ENCODE measurements at regions not wholly inside any gene's neighbourhood (a gene's known extent, or its start where the extent isn't known, plus 50 kb on each side); places are given as distances from the start of the nearest gene placed in this dataset.

DNA sequence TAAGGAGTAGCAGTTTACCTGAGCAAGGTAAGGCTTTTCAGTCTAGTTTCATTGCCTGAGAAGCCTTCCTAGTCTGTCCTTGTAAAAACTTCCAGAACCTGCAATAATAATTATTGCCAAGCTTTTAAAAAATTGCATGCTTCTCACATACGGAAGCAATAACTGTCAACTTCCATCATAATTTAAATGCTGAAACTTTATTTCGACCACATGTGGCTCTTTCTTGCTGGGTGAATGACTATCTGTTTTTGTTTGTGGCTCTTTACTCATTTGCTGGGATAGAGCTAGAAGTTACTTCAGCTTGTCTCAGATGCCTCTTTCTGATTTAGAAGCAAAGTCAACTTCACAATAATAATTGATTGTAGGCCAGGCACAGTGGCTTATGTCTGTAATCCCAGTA is 95.9 kb upstream of the COL21A1 start:
- DNase-seq, result no peak
- H3K36me3 Mint-ChIP-seq (ENCODE audit: low read depth), result no peaks in the 10 kb centered on the region
- no peaks in the 10 kb centered on the region for H3K9me3 Mint-ChIP-seq
- peaks cover 3% of the 10 kb centered on the region for H3K4me1 Mint-ChIP-seq
- H3K27me3 Mint-ChIP-seq (ENCODE audit: low read depth, poor library complexity), result no peaks in the 10 kb centered on the region
- H3K4me3 Mint-ChIP-seq, result no peak overlapping the region
- no peak overlapping the region for H3K27ac Mint-ChIP-seq
- TF ChIP-seq, protein P1, sequence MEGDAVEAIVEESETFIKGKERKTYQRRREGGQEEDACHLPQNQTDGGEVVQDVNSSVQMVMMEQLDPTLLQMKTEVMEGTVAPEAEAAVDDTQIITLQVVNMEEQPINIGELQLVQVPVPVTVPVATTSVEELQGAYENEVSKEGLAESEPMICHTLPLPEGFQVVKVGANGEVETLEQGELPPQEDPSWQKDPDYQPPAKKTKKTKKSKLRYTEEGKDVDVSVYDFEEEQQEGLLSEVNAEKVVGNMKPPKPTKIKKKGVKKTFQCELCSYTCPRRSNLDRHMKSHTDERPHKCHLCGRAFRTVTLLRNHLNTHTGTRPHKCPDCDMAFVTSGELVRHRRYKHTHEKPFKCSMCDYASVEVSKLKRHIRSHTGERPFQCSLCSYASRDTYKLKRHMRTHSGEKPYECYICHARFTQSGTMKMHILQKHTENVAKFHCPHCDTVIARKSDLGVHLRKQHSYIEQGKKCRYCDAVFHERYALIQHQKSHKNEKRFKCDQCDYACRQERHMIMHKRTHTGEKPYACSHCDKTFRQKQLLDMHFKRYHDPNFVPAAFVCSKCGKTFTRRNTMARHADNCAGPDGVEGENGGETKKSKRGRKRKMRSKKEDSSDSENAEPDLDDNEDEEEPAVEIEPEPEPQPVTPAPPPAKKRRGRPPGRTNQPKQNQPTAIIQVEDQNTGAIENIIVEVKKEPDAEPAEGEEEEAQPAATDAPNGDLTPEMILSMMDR (IDR thresholded peaks at IDR 0.05), result no peak

DNA sequence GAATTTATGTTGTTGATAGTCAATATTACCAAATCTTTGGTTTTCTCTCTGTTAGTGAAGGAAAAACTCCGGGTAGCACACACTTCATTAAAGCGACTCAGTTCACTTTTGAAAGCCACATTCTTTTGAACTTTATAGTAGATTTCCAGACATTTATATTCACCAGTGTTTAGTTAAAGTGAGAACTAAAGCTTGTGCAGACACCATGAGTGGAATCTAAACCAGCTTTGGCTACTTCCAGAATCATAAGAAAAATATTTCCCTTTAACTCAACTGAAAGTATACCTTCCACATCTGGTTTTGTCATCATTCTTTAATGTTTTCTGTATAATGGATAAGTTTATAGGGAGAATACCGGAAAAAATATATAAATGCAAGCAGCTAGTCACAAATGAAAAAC is 92.1 kb upstream of the COL21A1 start:
- H3K27ac Mint-ChIP-seq, result no peak overlapping the region
- no peaks in the 10 kb centered on the region for H3K36me3 Mint-ChIP-seq (ENCODE audit: low read depth)
- no peak for DNase-seq
- no peaks in the 10 kb centered on the region for H3K4me1 Mint-ChIP-seq
- no peak overlapping the region for H3K4me3 Mint-ChIP-seq
- no peaks in the 10 kb centered on the region for H3K9me3 Mint-ChIP-seq
- no peaks in the 10 kb centered on the region for H3K27me3 Mint-ChIP-seq (ENCODE audit: low read depth, poor library complexity)
- TF ChIP-seq, protein P1 (IDR thresholded peaks at IDR 0.05), result no peak

DNA sequence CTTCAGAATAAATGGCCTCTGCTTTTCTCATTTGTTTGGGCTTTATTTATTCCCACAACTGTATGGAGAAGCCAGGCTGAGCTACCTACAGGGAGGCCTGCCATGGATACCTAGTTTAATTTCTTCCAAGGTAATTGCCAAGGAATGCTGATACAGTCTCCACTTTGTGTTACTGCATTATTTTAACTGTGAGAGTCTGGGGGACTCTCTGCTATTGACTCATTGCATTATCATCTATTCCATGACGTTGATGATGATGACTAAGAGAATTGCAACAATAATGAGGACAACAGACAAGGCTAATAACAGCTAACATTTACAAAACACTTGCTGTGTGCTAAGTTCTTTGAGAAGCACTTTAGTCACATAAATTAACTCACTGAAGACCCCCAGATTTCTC is 88.3 kb upstream of the COL21A1 start:
- no peak for DNase-seq
- H3K4me3 Mint-ChIP-seq, result no peak overlapping the region
- H3K9me3 Mint-ChIP-seq, result no peaks in the 10 kb centered on the region
- H3K36me3 Mint-ChIP-seq (ENCODE audit: low read depth), result no peaks in the 10 kb centered on the region
- H3K27me3 Mint-ChIP-seq (ENCODE audit: low read depth, poor library complexity), result peaks cover 3% of the 10 kb centered on the region
- no peaks in the 10 kb centered on the region for H3K4me1 Mint-ChIP-seq
- no peak overlapping the region for H3K27ac Mint-ChIP-seq
- TF ChIP-seq, protein P1 (IDR thresholded peaks at IDR 0.05), result no peak

DNA sequence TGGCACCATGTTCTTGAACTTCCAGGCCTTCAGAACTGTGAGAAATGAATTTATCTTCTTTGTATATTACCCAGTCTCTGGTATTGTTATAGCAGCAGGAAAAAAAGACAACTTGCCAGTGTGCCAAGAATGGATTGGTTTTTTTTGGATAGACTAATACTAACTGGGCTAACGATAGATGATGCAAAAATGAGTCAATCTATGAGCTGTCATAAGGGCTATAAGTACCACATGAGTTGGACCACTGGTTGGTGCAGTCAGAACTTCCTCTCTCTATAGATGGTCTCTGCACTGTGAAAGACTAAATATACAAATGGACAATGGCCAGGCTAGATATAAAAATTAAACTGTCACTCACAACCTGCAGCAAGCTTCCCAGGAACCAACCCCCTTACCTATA is 87.6 kb upstream of the COL21A1 start:
- no peaks in the 10 kb centered on the region for H3K4me1 Mint-ChIP-seq
- peaks cover 3% of the 10 kb centered on the region for H3K27me3 Mint-ChIP-seq (ENCODE audit: low read depth, poor library complexity)
- H3K4me3 Mint-ChIP-seq, result no peak overlapping the region
- no peaks in the 10 kb centered on the region for H3K9me3 Mint-ChIP-seq
- H3K36me3 Mint-ChIP-seq (ENCODE audit: low read depth), result no peaks in the 10 kb centered on the region
- H3K27ac Mint-ChIP-seq, result no peak overlapping the region
- TF ChIP-seq, protein P1 (IDR thresholded peaks at IDR 0.05), result no peak
- DNase-seq, result no peak

DNA sequence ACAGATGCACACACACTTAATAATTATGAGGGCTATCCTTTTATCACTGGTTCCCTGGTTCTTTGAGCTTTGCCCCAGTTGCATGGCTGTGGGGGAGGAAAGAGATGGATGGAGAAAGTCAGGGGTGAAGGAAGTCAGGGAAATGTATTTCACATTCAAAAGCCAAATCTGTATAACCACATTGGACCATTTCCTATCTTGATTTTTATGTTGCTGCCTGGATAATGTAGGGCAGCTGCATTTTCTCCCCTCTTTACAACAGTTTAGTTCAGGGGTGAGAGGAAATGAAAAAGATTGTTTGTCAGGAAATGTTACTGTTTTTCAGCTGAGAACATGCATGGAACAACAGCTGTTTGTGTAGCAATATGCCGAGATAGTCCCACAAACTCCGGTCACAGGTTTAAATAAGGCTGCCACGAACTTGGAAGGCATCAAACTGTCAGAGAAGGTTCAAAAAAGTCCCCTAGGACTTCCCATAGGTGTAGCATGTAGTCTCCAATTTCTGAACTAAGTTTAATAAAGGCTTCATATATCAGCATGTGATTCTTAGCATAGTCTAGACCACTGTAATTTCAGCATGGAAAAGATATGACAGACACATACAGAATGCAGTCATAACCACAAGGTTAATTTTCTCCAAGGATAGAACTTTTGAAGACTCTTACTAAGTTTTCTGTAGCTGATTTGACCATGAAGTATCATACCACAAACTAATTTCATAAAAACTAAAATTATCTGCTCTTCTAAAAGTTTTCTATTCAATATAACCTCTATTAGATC is 82.1 kb upstream of the COL21A1 start:
- no peak for DNase-seq
- Mint-ChIP-seq H3K9me3 (no peaks in the 10 kb centered on the region), H3K27ac (no peak overlapping the region), H3K27me3 (ENCODE audit: low read depth, poor library complexity) (peaks cover 3% of the 10 kb centered on the region), H3K4me1 (no peaks in the 10 kb centered on the region), H3K36me3 (ENCODE audit: low read depth) (no peaks in the 10 kb centered on the region), H3K4me3 (no peak overlapping the region)
- TF ChIP-seq, protein P1 (IDR thresholded peaks at IDR 0.05), result no peak

DNA sequence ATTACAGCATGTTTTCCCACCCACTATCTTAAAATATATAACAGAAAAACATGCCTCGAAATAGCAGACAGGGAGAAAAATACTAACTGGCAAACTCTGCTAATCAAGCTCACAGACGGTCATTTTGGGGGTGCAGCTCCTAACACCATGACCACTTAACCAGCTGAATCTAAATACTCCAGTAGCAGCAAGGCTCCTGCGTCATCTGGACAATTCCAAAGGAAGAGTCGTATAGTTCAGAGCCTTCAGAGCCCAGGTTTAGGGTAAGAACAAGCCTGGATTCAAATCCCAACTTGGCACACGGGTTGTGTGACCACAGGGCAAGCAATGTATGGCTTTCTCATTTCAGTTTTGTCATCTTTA is 81.3 kb upstream of the COL21A1 start:
- Mint-ChIP-seq H3K27me3 (ENCODE audit: low read depth, poor library complexity) (peaks cover 4% of the 10 kb centered on the region), H3K4me1 (no peaks in the 10 kb centered on the region), H3K27ac (no peak overlapping the region), H3K36me3 (ENCODE audit: low read depth) (no peaks in the 10 kb centered on the region), H3K9me3 (no peaks in the 10 kb centered on the region), H3K4me3 (no peak overlapping the region)
- TF ChIP-seq, protein P1 (IDR thresholded peaks at IDR 0.05), result no peak
- DNase-seq, result no peak

All from nephron progenitor cell (in vitro differentiated cells).